ENCODE measurements at regions not wholly inside any gene's neighbourhood (a gene's known extent, or its start where the extent isn't known, plus 50 kb on each side); places are given as distances from the start of the nearest gene placed in this dataset.

GRCh38 chr3:161422171-161422700, 50.9 kb upstream of the SPTSSB start:
- DNase-seq (ENCODE audit: low read depth) = no peak

More at GRCh38 chr3:161422171-161422700, 50.9 kb upstream of the SPTSSB start:
- TF ChIP-seq CTCF (conservative IDR thresholded peaks at IDR 0.05; ENCODE audit: low read depth, low read length) = no peak
- no peak overlapping the region for H3K4me3 ChIP-seq (ENCODE audit: low read depth, low read length)
